ENCODE measurements at regions not wholly inside any gene's neighbourhood (a gene's known extent, or its start where the extent isn't known, plus 50 kb on each side); places are given as distances from the start of the nearest gene placed in this dataset.

GRCh38 chr1:34686531-34686930, 68.3 kb upstream of the GJB5 start:
- DNase-seq (ENCODE audit: insufficient read length, low spot score): no peak
- FAIRE-seq: no peak

- DNase-seq (ENCODE audit: insufficient read length, low spot score) (no peak), FAIRE-seq (no peak)
Observed at GRCh38 chr1:34688006-34688741, 66.7 kb upstream of the GJB5 start.

- DNase-seq (ENCODE audit: insufficient read length, low spot score) (no peak), FAIRE-seq (no peak)
Observed at GRCh38 chr1:34690269-34690668, 64.6 kb upstream of the GJB5 start.

GRCh38 chr1:34693081-34693480, 61.8 kb upstream of the GJB5 start:
- no peak for FAIRE-seq

GRCh38 chr1:34694383-34694782, 60.5 kb upstream of the GJB5 start:
- FAIRE-seq: no peak
- DNase-seq (ENCODE audit: insufficient read length, low spot score): no peak

More at GRCh38 chr1:34693081-34693480, 61.8 kb upstream of the GJB5 start:
- DNase-seq (ENCODE audit: insufficient read length, low spot score): no peak

GRCh38 chr1:34695580-34695979, 59.3 kb upstream of the GJB5 start:
- DNase-seq (ENCODE audit: insufficient read length, low spot score) (no peak), FAIRE-seq (no peak)

GRCh38 chr1:34696230-34696629, 58.6 kb upstream of the GJB5 start:
- FAIRE-seq: no peak

GRCh38 chr1:34696981-34697380, 57.9 kb upstream of the GJB5 start:
- no peak for DNase-seq (ENCODE audit: insufficient read length, low spot score)
- FAIRE-seq: no peak

More at GRCh38 chr1:34696230-34696629, 58.6 kb upstream of the GJB5 start:
- no peak for DNase-seq (ENCODE audit: insufficient read length, low spot score)

- DNase-seq (ENCODE audit: insufficient read length, low spot score) (no peak), FAIRE-seq (no peak)
Observed at GRCh38 chr1:34697818-34698217, 57.0 kb upstream of the GJB5 start.

GRCh38 chr1:34701326-34702060, 53.4 kb upstream of the GJB5 start:
- FAIRE-seq (no peak), DNase-seq (ENCODE audit: insufficient read length, low spot score) (no peak)

Data from GM19239 (cell line).